ENCODE measurements at regions not wholly inside any gene's neighbourhood (a gene's known extent, or its start where the extent isn't known, plus 50 kb on each side); places are given as distances from the start of the nearest gene placed in this dataset.

DNA sequence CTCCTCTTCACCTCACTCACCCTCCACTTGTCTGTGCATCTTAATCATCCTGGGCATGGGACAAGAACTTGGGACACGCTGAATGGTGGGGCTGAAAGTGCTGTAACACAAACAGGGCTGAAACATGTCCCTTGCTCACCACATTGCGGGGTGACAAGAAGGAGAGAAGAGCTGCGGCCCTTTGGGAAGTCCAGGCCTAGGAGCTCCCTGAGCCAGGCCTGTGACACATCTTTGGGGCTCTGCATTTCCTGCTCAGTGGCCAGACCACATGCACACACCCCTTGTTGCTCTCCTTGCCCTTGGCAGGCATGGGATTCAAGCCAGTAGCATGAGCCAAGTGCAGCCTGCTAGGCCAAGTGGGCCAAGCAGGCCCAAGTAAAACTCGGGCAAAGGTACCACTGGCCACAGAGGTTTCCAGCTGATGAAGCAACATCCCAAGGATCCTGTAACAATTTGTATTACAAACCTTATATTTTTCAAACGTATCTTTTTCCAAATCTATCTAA lies 1384.3 kb upstream of the PCDH20 start:
- H3K27me3 ChIP-seq (replicated peaks in 1 of 2; ENCODE audit: control insufficient read depth in 2 of 2, insufficient read depth in 2 of 2, low read length in 1 of 2): no peaks in the 10 kb centered on the region
- CTCF ChIA-PET: interaction anchor here (0.6 kb wide), 1 partner anchor 10 kb away, joined by 3 read pairs; no protein-coding TSS in a partner anchor
- H3K79me2 ChIP-seq (ENCODE audit: control insufficient read depth, insufficient read depth, low read length): no peaks in the 10 kb centered on the region
- no peak overlapping the region for H2AFZ ChIP-seq (ENCODE audit: control insufficient read depth, low read depth, low read length)
- H3K9me3 ChIP-seq (replicated peaks; ENCODE audit: control insufficient read depth, insufficient read depth, low read length): no peaks in the 10 kb centered on the region
- DNase-seq (ENCODE audit: low read depth, low spot score) (no peak), FAIRE-seq (no peak), ATAC-seq (no peak)
- no peaks in the 10 kb centered on the region for H3K36me3 ChIP-seq (ENCODE audit: control insufficient read depth in 2 of 2, insufficient read depth in 2 of 2, low read length in 1 of 2)
- RAD21 ChIA-PET (ENCODE audit: unreplicated experiment): no interaction called here
- no peak overlapping the region for H3K4me2 ChIP-seq (ENCODE audit: control insufficient read depth, insufficient read depth)
- H3K9ac ChIP-seq (ENCODE audit: control insufficient read depth, insufficient read depth, low read length): no peak overlapping the region
- no TSS peak for BruUV-seq (replicated peaks)
- in situ Hi-C loops (cut with MboI): no loop called here
- POLR2A ChIA-PET: no interaction called here
- intact Hi-C loops (cut with micrococcal nuclease; ENCODE audit: unreplicated experiment): loop anchor here (10.0 kb wide), 1 partner anchor 285 kb away; no protein-coding TSS in a partner anchor
- SMC1A ChIA-PET (ENCODE audit: uncharacterized antibody, unreplicated experiment): interaction anchor here (1.0 kb wide), 1 partner anchor 10 kb away, joined by 3 read pairs; no protein-coding TSS in a partner anchor
- no peak overlapping the region for H3K27ac ChIP-seq (ENCODE audit: control insufficient read depth, insufficient read depth)
- H3K4me1 ChIP-seq (ENCODE audit: control insufficient read depth, insufficient read depth, low read length): no peaks in the 10 kb centered on the region
- 1% methylated on average over 5 of the region's 5 CpGs for WGBS (ENCODE audit: insufficient coverage, insufficient replicate concordance, low lambda C conversion rate, missing lambda C conversion rate)
- TF ChIP-seq TCF7 (IDR thresholded peaks at IDR 0.05; ENCODE audit: borderline replicate concordance) (no peak), CHD2 (IDR thresholded peaks at IDR 0.05; ENCODE audit: borderline replicate concordance, low read depth, low read length) (no peak), NFYA (IDR thresholded peaks at IDR 0.05; ENCODE audit: borderline replicate concordance, low read depth, low read length) (no peak), NRF1 (conservative IDR thresholded peaks at IDR 0.05; ENCODE audit: low read depth, low read length) (no peak), YY1 (IDR thresholded peaks at IDR 0.05; ENCODE audit: low read depth, low read length) (no peak), NFIC (IDR thresholded peaks at IDR 0.05; ENCODE audit: low read depth, low read length) (no peak), SIX5 (IDR thresholded peaks at IDR 0.05; ENCODE audit: low read depth, low read length, severe bottlenecking) (no peak)
- TF ChIP-seq, protein P1, sequence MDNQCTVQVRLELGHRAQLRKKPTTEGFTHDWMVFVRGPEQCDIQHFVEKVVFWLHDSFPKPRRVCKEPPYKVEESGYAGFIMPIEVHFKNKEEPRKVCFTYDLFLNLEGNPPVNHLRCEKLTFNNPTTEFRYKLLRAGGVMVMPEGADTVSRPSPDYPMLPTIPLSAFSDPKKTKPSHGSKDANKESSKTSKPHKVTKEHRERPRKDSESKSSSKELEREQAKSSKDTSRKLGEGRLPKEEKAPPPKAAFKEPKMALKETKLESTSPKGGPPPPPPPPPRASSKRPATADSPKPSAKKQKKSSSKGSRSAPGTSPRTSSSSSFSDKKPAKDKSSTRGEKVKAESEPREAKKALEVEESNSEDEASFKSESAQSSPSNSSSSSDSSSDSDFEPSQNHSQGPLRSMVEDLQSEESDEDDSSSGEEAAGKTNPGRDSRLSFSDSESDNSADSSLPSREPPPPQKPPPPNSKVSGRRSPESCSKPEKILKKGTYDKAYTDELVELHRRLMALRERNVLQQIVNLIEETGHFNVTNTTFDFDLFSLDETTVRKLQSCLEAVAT (IDR thresholded peaks at IDR 0.05): no peak
- TF ChIP-seq, protein P2, sequence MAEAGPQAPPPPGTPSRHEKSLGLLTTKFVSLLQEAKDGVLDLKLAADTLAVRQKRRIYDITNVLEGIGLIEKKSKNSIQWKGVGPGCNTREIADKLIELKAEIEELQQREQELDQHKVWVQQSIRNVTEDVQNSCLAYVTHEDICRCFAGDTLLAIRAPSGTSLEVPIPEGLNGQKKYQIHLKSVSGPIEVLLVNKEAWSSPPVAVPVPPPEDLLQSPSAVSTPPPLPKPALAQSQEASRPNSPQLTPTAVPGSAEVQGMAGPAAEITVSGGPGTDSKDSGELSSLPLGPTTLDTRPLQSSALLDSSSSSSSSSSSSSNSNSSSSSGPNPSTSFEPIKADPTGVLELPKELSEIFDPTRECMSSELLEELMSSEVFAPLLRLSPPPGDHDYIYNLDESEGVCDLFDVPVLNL (IDR thresholded peaks at IDR 0.05; ENCODE audit: low read depth, low read length): no peak
- TF ChIP-seq, protein P3, sequence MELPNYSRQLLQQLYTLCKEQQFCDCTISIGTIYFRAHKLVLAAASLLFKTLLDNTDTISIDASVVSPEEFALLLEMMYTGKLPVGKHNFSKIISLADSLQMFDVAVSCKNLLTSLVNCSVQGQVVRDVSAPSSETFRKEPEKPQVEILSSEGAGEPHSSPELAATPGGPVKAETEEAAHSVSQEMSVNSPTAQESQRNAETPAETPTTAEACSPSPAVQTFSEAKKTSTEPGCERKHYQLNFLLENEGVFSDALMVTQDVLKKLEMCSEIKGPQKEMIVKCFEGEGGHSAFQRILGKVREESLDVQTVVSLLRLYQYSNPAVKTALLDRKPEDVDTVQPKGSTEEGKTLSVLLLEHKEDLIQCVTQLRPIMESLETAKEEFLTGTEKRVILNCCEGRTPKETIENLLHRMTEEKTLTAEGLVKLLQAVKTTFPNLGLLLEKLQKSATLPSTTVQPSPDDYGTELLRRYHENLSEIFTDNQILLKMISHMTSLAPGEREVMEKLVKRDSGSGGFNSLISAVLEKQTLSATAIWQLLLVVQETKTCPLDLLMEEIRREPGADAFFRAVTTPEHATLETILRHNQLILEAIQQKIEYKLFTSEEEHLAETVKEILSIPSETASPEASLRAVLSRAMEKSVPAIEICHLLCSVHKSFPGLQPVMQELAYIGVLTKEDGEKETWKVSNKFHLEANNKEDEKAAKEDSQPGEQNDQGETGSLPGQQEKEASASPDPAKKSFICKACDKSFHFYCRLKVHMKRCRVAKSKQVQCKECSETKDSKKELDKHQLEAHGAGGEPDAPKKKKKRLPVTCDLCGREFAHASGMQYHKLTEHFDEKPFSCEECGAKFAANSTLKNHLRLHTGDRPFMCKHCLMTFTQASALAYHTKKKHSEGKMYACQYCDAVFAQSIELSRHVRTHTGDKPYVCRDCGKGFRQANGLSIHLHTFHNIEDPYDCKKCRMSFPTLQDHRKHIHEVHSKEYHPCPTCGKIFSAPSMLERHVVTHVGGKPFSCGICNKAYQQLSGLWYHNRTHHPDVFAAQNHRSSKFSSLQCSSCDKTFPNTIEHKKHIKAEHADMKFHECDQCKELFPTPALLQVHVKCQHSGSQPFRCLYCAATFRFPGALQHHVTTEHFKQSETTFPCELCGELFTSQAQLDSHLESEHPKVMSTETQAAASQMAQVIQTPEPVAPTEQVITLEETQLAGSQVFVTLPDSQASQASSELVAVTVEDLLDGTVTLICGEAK (IDR thresholded peaks at IDR 0.05; ENCODE audit: borderline replicate concordance): no peak
- TF ChIP-seq, protein P4, sequence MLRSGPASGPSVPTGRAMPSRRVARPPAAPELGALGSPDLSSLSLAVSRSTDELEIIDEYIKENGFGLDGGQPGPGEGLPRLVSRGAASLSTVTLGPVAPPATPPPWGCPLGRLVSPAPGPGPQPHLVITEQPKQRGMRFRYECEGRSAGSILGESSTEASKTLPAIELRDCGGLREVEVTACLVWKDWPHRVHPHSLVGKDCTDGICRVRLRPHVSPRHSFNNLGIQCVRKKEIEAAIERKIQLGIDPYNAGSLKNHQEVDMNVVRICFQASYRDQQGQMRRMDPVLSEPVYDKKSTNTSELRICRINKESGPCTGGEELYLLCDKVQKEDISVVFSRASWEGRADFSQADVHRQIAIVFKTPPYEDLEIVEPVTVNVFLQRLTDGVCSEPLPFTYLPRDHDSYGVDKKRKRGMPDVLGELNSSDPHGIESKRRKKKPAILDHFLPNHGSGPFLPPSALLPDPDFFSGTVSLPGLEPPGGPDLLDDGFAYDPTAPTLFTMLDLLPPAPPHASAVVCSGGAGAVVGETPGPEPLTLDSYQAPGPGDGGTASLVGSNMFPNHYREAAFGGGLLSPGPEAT (IDR thresholded peaks at IDR 0.05; ENCODE audit: low read depth): no peak
- no peak overlapping the region for H3K4me3 ChIP-seq
- H4K20me1 ChIP-seq (ENCODE audit: control insufficient read depth, insufficient read depth): no peaks in the 10 kb centered on the region
